Raji (cell line): ENCODE measurements at regions not wholly inside any gene's neighbourhood (a gene's known extent, or its start where the extent isn't known, plus 50 kb on each side); places are given as distances from the start of the nearest gene placed in this dataset.

Source experiments
- POLR2A ChIP-seq: IDR thresholded peaks from 2 replicates; pipeline ENCODE4 v1.6.1; 2011; ENCODE audit warnings: low read depth, low read length, control low read depth; ENCODE audit not compliant: insufficient read depth

DNA sequence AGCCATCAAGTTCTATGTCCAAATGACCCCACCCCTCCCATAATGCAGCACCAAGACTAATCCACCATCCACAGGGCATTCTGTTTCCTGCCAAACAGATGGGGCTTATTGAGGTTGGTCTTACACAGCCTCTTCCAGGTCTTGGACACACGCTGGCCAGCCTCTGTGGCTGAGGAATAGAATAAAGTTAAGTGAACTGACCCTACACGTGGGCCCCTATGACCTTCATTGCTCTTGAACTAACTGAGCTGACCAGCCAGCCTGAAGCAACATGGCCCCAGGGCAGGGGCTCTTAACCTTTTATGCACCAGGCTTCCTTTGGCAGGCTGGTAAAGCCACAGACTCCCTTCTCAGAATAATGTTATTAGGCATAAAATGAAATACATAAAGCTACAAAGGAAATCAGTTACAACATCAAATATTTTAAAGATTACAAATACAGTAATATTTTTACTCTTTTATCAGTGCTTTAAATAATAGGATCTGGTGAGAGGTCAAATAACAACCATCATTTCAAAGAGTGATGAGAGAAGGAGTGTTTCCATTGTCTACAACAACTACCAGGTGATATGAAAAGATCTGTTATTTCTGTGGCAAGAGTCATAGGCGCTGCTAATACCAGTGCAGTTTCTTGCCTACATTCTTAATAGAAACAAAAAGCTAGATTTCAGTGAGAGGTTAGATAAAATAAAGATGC is 192.9 kb upstream of the NUDT4 start:
- TF ChIP-seq POLR2A, result no peak

DNA sequence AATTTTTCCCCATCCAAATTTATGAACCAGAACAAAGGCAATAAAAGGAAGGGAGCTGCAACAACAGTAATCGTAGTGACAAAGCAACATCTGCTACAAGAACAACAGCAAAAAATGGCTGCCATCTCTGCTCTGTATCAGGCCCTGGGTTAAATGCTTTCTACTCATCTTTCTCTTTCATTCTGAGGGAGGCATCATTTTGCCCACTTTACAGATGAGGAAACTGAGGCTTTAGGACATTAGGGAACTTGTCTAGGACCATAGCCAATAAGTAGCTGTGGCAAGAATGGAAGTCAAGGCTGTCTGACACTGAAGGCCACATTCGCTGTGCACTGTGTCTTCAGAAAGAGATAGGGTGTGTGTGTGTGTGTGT is 192.4 kb upstream of the NUDT4 start:
- no peak for TF ChIP-seq POLR2A

DNA sequence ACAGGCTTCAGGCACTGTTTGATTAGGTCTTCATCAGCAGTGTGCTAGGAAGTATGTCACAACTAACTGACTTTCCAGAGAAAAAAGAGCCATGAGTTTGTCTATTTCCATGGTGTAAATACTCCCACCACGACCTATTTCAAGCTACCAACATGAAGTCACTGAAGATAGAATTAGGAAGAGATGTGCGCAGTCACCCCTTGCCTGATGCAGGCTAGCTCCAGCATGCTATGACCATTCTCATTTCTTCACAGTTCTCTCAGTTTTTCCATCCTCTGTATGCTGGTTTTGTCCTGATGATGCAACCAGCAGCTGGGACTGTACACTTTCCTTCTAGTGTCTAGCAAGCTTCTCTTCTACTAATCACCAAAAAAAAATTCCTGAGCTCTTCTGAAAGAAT is 191.6 kb upstream of the NUDT4 start:
- no peak for TF ChIP-seq POLR2A

DNA sequence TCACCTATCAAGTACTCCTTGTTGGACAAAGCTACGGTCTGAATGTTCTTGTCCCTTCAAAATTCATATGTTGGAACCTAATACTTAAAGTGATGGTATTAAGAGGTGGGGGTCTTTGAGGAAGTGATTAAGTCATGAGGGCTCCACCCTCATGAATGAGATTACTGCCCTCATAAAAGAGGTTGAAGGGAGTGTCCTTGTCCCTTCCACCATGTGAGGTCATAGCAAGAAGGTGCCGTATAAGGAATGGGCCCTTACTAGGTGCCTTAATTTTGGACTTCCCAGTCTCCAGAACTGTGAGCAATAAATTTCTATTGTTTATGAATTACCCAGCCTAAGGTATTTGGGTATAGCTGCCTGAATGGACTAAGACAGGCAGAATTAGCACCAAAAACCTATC is 191.1 kb upstream of the NUDT4 start:
- no peak for TF ChIP-seq POLR2A

DNA sequence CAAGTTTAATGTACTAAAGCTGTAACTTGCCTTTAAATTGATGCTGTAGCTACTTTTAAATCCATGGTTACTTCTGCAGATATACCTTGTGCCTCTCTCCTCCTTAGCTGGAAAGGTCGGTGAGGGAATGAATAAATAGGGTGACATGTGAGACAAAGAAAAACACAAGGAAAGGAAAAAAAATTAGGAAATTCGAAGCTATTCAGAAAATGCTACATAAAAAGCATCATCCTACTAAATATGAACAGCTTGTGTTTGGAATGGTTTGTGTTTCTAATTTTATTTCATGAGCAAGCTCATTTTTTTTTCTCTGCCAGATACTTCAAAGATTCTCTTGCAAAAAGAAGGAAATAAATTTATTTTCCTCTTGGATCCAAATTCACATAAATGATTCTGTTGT is 186.3 kb upstream of the NUDT4 start:
- no peak for TF ChIP-seq POLR2A

DNA sequence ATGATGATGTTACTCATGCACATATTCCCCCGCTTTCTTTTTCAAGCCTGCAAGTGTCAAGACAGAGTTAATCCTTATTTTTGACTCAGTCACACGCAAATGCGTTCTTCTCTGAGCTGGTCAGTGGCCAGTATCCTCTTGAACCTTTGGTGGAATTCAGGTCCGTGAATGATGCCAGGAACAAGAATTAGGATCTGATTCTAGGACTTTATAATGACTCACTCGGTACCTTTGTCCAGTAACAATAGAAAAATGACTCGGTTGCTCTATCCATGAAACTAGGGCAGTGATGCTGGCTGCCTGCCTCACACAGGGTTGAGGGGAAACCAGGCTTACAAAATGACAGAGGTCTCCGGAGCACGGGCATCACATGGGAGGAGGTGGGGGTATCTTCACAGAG is 185.8 kb upstream of the NUDT4 start:
- TF ChIP-seq POLR2A, result no peak

DNA sequence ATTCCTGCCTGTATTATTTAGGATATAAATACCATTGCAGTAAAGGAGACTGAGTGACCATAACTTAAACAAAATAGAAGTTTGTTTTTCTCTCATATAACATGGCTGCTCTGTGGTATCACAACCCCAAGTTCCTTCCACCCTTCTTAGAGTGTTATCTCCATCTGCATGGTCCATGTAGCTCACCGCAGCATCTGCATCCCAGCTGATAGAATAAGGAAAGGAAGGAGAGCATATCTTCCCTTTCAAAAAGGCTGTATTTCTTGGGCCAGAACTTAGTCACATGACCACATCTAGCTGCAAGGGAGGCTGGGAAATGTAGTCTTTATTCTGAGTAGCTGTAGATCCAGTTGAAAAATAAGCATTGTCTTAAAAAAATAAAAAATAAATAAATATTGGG is 184.8 kb upstream of the NUDT4 start:
- TF ChIP-seq POLR2A, result no peak

DNA sequence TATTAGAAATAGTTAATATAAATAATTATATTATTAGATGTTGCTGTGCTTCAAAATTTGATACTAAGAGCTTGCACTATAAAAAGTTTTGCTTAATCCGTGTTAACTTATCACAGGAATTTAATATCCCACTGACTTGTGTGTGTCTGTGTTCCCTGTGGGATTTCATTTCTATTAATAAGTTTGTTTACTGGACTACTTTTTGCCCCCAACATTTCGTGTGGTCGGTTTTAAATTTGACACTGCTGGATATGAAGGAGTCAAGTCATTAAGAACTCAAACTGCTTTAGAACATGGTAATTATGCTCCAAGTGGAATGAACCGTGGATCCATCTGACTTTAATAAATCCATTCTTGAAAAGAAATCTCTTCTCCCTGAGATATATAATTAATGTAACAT is 182.2 kb upstream of the NUDT4 start:
- TF ChIP-seq POLR2A, result no peak

DNA sequence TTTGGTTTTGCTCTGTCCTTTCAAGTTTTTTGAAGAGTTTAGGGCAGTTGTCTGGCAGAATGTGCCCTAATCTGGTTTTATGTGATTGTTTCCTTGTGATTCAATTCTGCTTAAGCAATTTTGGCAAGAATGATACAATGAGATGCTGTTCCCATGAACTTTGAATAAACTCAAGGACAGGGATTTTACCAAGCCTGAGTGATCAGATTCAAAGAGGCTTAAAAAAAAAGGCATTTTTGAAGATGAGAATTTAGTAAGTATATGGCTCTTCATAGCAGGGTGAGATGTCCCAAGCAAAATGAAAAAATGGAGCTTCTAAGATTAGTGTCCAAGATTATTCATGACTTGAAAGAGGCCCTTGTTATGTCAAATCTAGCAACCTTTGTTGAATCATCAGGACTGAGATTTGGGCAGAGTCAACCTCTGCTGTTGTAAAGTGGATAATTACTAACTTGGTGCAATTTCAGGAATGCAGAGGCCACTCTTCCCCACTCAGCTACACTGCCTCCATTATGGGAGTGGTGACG is 180.6 kb upstream of the NUDT4 start:
- no peak for TF ChIP-seq POLR2A

DNA sequence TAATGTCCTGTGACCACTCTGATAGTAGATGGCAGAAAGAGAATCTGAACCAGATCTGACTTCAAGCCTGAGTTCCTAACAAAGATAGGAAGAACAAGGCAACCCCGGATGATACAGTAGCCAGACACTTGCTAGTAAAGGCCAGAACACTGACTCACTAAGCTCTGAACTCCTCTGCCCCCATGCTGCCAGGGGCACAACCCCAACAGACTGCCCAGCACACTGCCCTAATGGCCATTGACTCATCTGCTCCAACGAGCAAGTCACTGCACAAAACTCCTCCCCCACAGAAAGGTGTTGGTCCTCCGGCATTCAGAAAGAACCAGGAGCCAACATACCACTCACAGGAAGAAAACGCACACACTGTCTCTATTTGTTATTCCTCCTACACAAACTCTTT is 179.6 kb upstream of the NUDT4 start:
- TF ChIP-seq POLR2A, result no peak

DNA sequence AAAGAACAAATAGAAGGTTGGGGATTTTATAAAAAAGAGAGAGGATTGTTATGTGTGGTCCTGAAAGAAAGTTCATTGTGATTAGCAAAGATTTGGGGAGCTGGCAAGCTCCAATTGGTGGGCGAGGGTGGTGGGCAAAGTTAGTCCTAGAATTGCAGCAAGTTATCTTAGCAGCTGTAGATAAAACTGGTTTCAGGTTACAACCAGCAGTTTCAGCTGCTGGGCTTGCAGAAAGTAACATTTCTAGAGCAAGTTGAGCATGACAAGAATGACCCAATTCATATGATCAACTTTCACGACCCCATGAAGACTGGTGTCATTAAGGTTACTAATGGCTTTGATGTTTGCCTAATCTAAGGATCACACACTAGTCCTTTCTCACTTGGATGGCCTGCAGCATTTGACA is 177.9 kb upstream of the NUDT4 start:
- no peak for TF ChIP-seq POLR2A

DNA sequence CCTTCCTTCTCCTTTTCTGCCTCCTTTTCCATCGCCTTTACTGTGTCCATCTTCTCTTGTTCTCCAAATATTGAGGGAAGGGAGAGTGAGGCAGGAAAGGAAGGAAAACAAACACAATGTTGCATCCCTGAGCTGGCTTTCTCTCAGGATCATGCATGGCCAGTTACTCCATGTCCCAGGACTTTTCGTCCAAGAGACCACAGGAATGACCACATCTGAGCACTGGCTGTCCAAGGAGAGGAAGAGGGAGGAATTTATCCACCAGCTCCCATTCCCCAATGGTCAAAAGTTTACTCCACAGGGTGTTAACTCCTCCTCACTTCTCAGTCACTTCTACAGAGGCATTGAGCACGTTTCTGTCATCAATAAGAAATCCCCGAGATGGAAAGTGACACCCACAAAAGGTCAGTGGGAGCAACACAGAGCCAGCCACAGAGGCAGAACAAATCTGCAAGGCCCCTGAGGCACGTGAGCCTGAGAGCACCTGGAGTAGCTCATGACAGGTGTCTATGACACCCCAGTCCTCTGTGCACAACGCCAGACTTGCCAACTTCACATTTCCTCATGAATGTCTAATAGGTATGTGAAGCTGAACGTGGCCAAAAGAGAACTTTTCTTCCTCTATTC is 177.3 kb upstream of the NUDT4 start:
- TF ChIP-seq POLR2A, result no peak

DNA sequence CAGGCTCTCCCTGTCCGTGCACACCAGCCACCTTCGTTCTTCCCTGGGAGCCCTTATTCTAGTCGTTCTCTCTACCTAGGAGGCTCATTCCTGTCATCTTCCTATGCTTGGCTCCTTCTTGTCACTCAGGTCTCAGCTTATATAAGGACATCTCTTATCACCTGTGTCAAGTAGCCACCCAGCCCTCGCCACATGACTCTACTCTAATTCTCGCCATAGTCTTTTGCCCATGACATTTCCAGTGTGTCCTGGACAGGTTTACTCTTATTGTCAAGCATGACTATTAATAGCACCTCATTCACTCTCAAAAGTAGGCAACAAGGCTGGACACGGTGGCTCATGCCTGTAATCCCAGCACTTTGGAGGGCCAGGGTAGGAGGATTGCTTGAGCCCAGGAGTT is 175.7 kb upstream of the NUDT4 start:
- TF ChIP-seq POLR2A, result no peak

DNA sequence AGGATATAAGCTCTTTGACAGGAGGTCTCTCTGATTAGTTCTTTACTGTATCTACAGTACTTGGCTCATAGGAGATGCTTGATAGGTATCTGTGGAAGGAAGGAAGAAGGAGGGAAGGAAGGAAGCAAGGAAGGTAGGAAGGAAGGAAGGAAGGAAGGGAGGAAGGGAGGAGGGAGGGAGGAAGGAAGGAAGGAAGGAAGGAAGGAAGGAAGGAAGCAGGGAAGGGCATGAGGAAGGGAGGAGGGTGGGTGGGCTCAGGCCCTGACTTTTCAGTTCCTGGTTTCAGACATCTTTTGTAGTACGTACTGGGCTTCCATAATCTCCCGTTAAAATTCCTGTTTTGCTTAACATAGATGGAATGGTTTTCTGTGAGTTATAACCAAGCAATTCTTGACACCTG is 175.0 kb upstream of the NUDT4 start:
- no peak for TF ChIP-seq POLR2A

DNA sequence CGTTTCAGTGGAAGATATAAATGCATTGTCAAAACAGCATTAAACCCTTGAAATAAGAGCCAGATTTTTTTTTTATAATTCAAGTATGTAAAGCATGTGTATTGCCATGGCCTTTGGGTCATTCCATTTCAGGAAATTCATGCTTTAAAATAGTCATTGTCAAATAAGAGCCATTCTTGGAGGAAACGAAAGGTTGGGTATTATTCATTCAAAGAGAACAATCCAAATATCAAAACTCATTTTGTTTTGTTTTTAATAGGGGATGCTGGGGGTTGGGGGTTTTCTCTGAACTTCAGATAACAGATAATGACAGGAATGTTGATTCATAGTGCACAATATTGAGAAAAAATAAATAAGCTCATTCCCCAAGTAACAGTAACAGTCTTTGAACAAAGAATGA is 174.4 kb upstream of the NUDT4 start:
- no peak for TF ChIP-seq POLR2A

DNA sequence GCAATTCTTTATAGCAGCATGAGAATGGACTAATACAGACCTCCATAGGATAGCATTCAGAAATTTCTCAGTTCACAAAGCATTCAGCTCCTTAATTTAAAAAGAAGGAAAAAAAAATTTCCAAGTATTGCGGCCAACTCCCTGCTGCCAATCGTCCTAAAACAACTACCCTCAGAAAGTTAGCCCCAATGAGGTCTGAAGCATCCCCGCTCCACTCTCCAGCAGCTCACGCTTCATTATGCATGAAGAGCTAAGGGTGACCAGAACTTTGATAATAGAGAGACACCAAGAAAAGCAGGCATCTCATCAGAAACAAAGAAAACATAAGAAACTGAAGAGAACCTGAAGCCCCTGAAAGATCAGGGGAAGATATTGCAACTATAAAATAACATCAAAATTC is 172.8 kb upstream of the NUDT4 start:
- TF ChIP-seq POLR2A, result no peak

DNA sequence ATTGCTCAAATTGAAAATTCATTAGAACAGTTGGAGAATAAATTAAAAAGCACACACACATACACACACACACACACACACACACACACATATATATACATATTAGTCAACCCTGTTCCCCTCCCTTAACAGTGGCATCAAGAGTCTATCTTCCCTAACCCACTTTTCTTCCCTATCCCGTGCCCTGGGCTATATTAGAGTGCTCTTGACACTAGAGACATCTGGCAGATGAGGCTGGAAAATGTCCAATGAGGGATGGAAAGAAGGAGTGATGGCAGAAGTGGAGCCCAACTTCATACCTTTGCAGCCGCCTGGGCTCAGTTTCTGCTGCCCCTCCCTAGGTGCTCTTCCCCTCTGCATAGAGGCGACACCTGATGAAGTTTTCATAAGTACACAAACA is 172.4 kb upstream of the NUDT4 start:
- TF ChIP-seq POLR2A, result no peak

DNA sequence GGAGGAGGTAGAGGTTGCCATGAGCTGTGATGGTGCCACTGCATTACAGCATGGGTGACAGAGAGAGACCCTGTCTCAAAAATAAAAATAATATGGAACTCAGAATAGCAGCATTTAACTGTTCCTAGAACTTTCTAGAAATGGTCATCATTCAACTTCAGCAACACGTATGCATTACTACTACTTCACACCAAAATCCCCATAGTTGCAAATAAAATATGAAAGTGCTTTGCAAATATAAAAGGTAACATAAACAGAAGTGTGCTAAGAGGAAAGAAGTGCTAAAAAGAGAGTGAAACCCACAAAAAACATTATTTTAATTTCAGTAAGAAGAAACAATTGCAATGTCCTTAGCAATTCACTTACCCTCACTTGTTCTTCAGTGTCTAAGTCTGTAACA is 169.7 kb upstream of the NUDT4 start:
- no peak for TF ChIP-seq POLR2A
